ENCODE measurements at regions not wholly inside any gene's neighbourhood (a gene's known extent, or its start where the extent isn't known, plus 50 kb on each side); places are given as distances from the start of the nearest gene placed in this dataset.

DNA sequence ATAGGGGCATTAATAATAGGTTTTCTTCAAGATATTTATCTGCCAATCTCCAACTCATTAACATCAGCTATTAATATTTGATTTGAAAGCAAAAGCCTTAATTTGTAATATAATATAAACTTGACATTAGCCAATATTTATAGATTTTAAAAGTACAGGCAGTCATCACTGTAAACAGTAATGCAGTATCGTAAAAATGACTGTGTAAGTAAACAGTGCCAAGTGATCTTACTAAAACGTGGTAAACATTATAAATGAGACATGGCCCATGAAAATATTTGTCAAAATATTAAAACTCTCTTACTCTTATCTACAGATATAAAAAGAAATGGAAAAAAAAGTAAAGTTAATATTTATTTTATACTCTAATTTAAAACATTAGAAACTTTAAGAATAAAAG lies 101.6 kb upstream of the EPHA6 start:
- DNase-seq (ENCODE audit: low read depth, low spot score), result no peak

DNA sequence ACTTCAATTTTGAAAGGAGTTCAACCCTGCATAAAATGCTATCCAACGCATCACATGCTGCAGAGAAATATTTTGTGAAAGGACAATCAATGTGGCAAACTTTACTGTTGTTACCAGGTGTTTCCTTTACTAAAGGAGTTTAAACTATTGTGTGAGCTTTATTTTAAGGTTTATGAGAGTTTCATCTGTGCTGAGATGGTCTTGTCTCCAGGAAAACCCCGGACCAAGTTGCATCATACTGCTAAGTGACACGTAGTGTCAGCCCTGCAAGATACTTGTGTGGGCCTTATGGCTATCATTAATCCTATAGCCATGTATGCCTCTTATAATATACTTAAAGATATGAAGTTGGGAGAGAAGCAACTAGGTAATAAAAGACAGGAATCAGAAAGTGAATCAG lies 94.5 kb upstream of the EPHA6 start:
- DNase-seq (ENCODE audit: low read depth, low spot score), result no peak

DNA sequence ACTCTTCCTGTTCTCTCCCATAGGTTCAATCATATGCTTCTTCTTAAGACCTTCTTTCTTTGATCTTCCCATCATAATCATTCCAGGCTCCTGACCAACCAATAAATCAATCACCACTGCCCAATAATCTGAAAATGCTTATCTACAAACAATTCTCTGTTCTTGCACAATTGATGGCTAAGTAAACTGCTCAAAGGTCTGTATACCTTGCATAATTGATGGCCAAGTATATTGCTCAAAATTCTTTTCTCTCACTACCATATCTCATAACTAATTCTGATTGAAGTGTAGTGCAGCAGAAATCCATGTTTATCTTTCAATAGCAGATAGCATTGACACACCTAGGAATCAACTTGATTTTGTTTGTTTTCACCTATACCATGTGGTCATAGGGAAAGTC lies 83.4 kb upstream of the EPHA6 start:
- DNase-seq (ENCODE audit: low read depth, low spot score), result no peak

- no peak for DNase-seq (ENCODE audit: low read depth, low spot score)
Measured at GRCh38 chr3:96734273-96735009, 80.0 kb upstream of the EPHA6 start.

DNA sequence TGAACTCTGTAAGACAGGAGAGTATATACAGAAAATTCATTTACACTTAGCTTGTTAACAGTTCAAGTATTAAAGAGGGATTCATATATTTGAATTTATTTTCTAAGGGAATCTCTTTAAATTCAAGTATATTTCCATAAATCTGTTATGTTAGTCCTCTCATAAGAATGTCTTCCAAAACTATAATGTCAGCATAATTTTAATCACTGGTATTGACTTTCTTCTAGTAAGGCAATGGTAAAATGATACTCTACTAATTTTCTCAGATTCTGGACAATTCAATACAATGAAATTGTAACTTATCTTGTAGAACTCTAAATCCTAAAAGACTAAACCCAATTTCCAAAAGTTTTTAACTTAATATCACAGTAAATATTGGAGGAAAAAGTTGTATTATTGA lies 66.3 kb upstream of the EPHA6 start:
- no peak for DNase-seq (ENCODE audit: low read depth, low spot score)

DNA sequence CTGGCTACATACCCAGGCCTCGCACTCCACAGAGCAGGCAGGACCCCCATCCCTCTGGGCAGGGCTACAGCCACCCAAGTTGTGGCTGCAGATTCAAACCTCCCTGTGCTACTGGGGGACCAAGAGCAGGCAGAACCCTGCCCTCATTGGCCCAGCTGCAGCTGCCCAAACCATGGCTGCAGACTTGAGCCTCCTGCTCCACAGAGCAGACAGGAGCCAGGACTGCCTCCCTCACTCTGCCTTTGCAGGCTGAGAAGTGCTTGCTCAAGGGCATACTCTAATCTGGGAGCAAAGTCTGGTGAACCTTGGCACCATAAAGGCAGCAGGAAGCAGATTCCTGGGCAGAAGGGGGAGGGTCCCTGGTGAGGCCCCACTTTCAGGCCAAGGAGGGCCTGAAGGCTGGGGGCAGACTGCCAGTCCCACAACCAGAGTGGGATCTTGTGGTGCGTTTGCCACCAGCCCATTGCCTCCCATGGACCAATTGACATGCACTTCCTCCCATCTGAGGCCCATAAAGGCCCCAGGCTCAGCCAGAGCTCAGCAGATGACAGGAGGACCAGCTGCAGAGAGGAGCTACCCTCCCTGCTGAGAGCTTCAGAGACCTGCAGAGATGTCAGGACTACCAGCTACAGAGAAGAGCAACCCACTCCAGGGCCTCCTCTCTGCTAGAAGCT lies 64.2 kb upstream of the EPHA6 start:
- DNase-seq (ENCODE audit: low read depth, low spot score), result no peak

DNA sequence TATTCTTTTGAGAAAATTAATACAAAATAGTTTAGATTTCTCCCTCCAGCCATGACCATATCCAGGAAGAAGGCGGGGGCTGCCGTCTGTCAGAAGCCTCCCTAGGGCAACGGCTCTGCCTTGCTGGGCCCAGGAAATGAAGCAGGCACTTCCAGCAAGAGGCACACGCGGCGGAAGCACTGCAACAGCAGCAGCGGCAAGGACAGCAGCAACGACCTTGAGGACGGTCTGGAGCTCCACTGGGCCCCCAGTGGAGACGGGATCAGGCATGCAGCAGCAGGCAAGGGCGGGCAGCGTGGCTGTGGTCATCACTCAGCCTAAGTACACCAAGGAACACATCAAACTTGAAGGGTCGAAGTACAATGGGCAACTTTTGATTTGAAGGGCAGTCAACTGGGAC lies 61.3 kb upstream of the EPHA6 start:
- no peak for DNase-seq (ENCODE audit: low read depth, low spot score)

DNA sequence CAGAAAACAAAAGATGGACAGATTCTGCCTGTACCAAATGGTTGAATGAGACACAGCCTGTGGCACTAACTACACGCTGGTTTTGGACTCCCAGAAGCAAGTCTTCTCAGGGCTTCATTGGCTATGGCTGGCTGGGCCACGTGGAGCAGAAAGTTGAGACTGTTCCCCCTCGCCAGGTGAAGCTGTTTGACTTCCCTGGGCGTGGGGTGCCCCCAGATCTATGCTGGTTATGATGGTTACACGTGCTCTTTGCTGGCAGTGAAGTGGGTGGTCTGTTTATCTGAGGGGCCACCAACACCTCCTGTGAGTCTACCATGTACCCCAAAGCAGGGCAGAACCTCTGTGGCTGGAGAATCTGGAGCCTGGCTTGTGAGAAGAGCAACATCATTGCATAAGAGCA lies 60.3 kb upstream of the EPHA6 start:
- DNase-seq (ENCODE audit: low read depth, low spot score), result no peak

- no peak for DNase-seq (ENCODE audit: low read depth, low spot score)
Measured at GRCh38 chr3:96755519-96755918, 58.9 kb upstream of the EPHA6 start.

- no peak for DNase-seq (ENCODE audit: low read depth, low spot score)
Measured at GRCh38 chr3:96756516-96756915, 57.9 kb upstream of the EPHA6 start.

DNA sequence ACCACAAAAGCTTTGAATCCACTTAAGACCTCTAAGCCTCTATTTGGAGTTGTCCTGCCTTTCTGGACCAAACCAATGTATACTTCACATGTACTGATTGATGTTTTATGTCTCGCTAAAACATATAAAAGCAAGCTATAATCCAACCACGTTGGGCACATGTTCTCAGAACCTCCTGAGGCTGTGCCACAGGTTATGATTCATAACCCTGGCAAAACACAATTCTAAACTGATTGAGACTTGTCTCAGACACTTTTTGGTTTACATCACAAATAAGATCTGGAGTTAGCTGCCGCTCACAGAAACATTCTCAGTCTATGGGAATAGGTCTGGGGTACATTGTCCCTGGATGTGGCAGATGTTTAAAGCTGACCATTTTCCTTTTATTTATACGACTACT lies 53.4 kb upstream of the EPHA6 start:
- no peak for DNase-seq (ENCODE audit: low read depth, low spot score)
